ENCODE measurements at regions not wholly inside any gene's neighbourhood (a gene's known extent, or its start where the extent isn't known, plus 50 kb on each side); places are given as distances from the start of the nearest gene placed in this dataset.

GRCh38 chr7:59079-60016 lies 133.0 kb upstream of the FAM20C start:
- Histone ChIP-seq H3K27me3 (ENCODE audit: insufficient read depth, low read depth) (peaks cover 34% of the 10 kb centered on the region), H4K20me1 (ENCODE audit: insufficient read depth) (no peaks in the 10 kb centered on the region), H2AFZ (ENCODE audit: low read depth) (no peak overlapping the region), H3K9ac (no peak overlapping the region), H3K4me1 (ENCODE audit: low read depth, poor library complexity, severe bottlenecking) (no peaks in the 10 kb centered on the region), H3K4me2 (no peak overlapping the region), H3K4me3 (IDR thresholded peaks at IDR 0.05; ENCODE audit: insufficient read depth, low read depth, low read length) (no peak overlapping the region), H3K27ac (no peak overlapping the region), H3K79me2 (ENCODE audit: insufficient read depth, low read depth) (no peaks in the 10 kb centered on the region), H3K36me3 (ENCODE audit: insufficient read depth) (no peaks in the 10 kb centered on the region)
- no peak for TF ChIP-seq CTCF (conservative IDR thresholded peaks at IDR 0.05; ENCODE audit: low read depth, low read length)

- H3K27ac ChIP-seq = no peak overlapping the region
- no peak overlapping the region for H3K9ac ChIP-seq
- H3K27me3 ChIP-seq (ENCODE audit: insufficient read depth, low read depth) = peaks cover 32% of the 10 kb centered on the region
- H2AFZ ChIP-seq (ENCODE audit: low read depth) = no peak overlapping the region
- no peak overlapping the region for H3K4me3 ChIP-seq (IDR thresholded peaks at IDR 0.05; ENCODE audit: insufficient read depth, low read depth, low read length)
- H4K20me1 ChIP-seq (ENCODE audit: insufficient read depth) = no peaks in the 10 kb centered on the region
- H3K36me3 ChIP-seq (ENCODE audit: insufficient read depth) = no peaks in the 10 kb centered on the region
- H3K4me2 ChIP-seq = no peak overlapping the region
- no peaks in the 10 kb centered on the region for H3K79me2 ChIP-seq (ENCODE audit: insufficient read depth, low read depth)
- TF ChIP-seq CTCF (conservative IDR thresholded peaks at IDR 0.05; ENCODE audit: low read depth, low read length) = no peak
- no peaks in the 10 kb centered on the region for H3K4me1 ChIP-seq (ENCODE audit: low read depth, poor library complexity, severe bottlenecking)
Observed at GRCh38 chr7:60017-60675, 132.2 kb upstream of the FAM20C start.

DNA sequence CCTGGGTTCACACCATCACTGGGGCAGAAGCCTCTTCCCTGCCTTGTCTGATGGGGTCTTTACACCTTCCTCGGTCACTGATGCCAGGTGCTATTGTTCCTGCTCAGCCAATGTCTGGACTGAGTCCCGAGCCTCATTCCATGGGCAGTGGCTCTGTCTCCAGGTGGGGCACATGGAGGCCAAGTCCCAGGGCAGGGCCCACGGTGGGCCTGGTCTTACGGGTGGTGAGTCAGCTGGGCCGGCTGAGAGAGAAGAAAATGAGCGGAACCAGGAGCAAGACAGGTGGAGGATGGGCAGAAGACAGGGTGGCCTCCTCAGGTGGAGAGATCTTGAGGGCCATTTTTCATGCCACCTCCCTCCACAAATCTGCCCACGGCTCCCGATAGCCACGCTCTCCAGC lies 131.7 kb upstream of the FAM20C start:
- no peaks in the 10 kb centered on the region for H3K36me3 ChIP-seq (ENCODE audit: insufficient read depth)
- no peak overlapping the region for H3K4me3 ChIP-seq (IDR thresholded peaks at IDR 0.05; ENCODE audit: insufficient read depth, low read depth, low read length)
- H3K27me3 ChIP-seq (ENCODE audit: insufficient read depth, low read depth) = peaks cover 30% of the 10 kb centered on the region; the same call in 1 of the 2 replicates
- no peak overlapping the region for H3K9ac ChIP-seq
- TF ChIP-seq CTCF (conservative IDR thresholded peaks at IDR 0.05; ENCODE audit: low read depth, low read length) = no peak
- H2AFZ ChIP-seq (ENCODE audit: low read depth) = no peak overlapping the region
- no peaks in the 10 kb centered on the region for H3K79me2 ChIP-seq (ENCODE audit: insufficient read depth, low read depth)
- no peaks in the 10 kb centered on the region for H3K4me1 ChIP-seq (ENCODE audit: low read depth, poor library complexity, severe bottlenecking)
- no peak overlapping the region for H3K27ac ChIP-seq
- no peak overlapping the region for H3K4me2 ChIP-seq
- H4K20me1 ChIP-seq (ENCODE audit: insufficient read depth) = no peaks in the 10 kb centered on the region

GRCh38 chr7:61111-61510 lies 131.3 kb upstream of the FAM20C start:
- H3K4me3 ChIP-seq (IDR thresholded peaks at IDR 0.05; ENCODE audit: insufficient read depth, low read depth, low read length) = no peak overlapping the region
- H3K27me3 ChIP-seq (ENCODE audit: insufficient read depth, low read depth) = peaks cover 30% of the 10 kb centered on the region; the same call in 1 of the 2 replicates
- no peak overlapping the region for H3K27ac ChIP-seq
- H4K20me1 ChIP-seq (ENCODE audit: insufficient read depth) = no peaks in the 10 kb centered on the region
- no peaks in the 10 kb centered on the region for H3K79me2 ChIP-seq (ENCODE audit: insufficient read depth, low read depth)
- H3K4me2 ChIP-seq = no peak overlapping the region
- H2AFZ ChIP-seq (ENCODE audit: low read depth) = no peak overlapping the region
- TF ChIP-seq CTCF (conservative IDR thresholded peaks at IDR 0.05; ENCODE audit: low read depth, low read length) = no peak
- H3K4me1 ChIP-seq (ENCODE audit: low read depth, poor library complexity, severe bottlenecking) = no peaks in the 10 kb centered on the region
- H3K36me3 ChIP-seq (ENCODE audit: insufficient read depth) = no peaks in the 10 kb centered on the region
- no peak overlapping the region for H3K9ac ChIP-seq

Data from KMS-11 (cell line).